ENCODE measurements at regions not wholly inside any gene's neighbourhood (a gene's known extent, or its start where the extent isn't known, plus 50 kb on each side); places are given as distances from the start of the nearest gene placed in this dataset.

DNA sequence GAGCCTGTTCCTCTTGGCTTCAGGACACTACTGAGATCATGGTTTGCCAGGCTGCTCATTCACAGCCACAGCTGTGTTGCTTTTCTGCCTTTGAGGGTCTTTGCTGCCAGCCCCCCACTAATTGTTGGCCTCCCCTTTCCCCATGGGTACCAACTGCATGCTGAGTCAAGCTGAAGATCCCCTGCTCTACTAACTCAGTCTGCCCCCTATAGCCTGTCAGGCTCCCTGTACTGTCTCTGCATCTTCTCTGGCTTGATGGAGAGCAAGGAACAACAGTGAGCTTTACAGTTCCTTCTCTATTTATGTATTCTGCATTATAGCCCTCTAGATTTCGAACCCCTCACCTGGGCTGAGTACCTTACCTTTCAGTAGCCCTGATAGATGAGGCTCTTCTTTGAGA lies 257.6 kb upstream of the CADM1 start:
- DNase-seq (ENCODE audit: low read depth in 1 of 2, low spot score in 1 of 2): no peak

GRCh38 chr11:115761348-115761747 lies 257.1 kb upstream of the CADM1 start:
- DNase-seq (ENCODE audit: low read depth in 1 of 2, low spot score in 1 of 2): no peak

- DNase-seq (ENCODE audit: low read depth in 1 of 2, low spot score in 1 of 2): no peak
Measured at GRCh38 chr11:115760461-115761320, 256.5 kb upstream of the CADM1 start.

GRCh38 chr11:115759622-115760460 lies 255.6 kb upstream of the CADM1 start:
- no peak for DNase-seq (ENCODE audit: low read depth in 1 of 2, low spot score in 1 of 2)

DNA sequence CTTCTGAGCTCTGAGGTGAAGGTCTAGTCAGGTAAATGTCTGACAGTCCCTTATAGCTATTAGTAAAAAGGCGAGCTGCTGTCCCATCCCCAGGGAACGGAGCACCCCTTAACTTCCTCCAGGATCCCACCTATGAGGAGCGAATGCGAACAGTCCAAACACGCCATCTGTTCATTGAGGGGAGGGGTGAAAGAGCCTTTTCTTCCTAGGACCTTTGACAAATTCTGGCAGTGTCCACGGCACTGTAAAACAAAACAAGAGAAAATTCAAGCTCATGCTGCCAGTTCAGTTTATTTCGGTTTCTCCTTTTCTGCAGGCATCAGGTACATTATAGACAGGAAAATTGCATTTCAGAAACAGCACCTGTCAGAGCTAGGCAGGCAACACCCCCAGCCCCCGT lies 253.8 kb upstream of the CADM1 start:
- DNase-seq (ENCODE audit: low read depth in 1 of 2, low spot score in 1 of 2): no peak

- no peak for DNase-seq (ENCODE audit: low read depth in 1 of 2, low spot score in 1 of 2)
Measured at GRCh38 chr11:115751243-115752015, 247.2 kb upstream of the CADM1 start.

DNA sequence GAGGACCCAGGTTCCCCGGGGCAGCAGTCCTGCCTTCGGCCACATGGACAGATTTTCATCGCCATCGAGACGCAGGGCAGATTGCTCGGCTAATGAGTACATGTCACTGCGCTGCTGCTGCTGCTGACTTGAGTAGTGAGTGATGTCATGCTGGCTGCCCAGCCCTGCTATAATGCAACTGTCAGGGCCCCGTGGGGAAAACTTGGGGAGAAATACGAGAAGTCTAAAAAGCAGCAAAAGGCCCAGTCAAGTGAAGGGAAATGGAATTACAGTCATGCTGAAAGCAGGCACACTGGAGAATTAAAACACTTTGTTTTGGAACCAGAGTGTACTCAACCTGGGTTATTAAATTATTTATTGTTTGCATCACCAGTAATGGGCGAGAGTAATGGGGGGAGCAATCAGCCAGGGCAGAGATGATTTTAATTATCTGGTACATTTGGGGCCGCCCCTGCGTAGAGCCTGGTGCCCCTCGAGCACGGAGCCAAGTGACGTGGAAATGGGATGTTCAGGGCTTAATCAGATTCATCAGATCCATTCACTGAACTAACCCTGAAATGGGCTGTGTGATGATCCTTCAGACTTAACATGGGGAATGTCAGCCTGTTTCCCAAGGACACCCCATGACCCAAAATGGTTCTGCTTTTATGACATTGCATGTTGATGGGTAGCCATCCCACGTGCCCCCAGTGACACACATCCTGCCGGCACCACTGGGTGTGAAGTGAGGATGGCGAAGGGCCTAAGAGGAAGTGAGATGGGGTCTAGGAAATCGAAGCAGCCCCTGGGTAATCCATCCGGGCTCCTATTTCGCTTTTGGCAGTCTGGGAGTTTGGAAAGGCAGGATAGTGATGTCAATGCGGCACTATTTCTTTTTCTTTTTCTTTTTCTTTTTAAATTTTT lies 241.6 kb upstream of the CADM1 start:
- no peak for DNase-seq (ENCODE audit: low read depth in 1 of 2, low spot score in 1 of 2)

- no peak for DNase-seq (ENCODE audit: low read depth in 1 of 2, low spot score in 1 of 2)
Measured at GRCh38 chr11:115745066-115745465, 240.9 kb upstream of the CADM1 start.

GRCh38 chr11:115743719-115744118 lies 239.5 kb upstream of the CADM1 start:
- DNase-seq (ENCODE audit: low read depth in 1 of 2, low spot score in 1 of 2): no peak

GRCh38 chr11:115741376-115742107 lies 237.3 kb upstream of the CADM1 start:
- DNase-seq (ENCODE audit: low read depth in 1 of 2, low spot score in 1 of 2): no peak

DNA sequence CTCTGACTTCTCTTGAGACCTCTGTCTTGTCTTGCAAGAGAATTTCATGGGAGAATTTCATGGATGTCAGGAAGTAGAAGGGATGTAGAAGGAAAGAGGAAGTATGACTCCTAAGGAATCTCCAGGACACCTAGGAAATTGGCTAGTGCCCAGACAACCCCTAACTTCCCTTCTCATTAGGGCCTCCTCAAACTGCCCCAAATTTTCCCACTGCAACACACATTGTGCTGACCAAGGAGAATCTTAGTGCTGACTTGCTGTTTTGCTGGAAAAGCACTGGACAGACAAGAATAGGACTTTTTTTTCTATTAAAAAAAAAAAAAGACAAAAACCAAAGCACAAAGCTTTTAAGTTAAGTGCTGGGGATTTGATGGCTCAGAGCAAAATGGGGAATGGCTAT lies 236.1 kb upstream of the CADM1 start:
- DNase-seq (ENCODE audit: low read depth in 1 of 2, low spot score in 1 of 2): no peak

- DNase-seq (ENCODE audit: low read depth in 1 of 2, low spot score in 1 of 2): no peak
Measured at GRCh38 chr11:115739878-115740277, 235.7 kb upstream of the CADM1 start.

DNA sequence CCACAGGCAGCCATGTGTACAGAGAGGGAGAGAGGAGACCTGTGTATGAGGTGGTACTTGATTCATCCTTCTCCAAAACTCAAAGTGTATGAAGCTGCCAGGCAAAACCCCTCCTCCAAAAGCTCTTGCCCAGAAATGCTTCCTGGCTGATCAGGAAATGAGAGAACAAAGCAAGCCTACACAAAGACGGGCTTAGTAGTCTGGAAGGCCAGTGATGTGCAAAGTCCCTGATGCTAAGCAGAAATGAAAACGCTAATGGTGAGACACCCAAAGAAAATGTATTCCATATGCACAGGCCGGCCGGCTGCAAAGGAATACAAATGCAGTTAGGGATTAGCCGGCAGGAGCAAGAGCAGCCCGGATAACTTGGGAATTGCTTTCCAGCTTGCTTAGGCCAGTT lies 234.9 kb upstream of the CADM1 start:
- DNase-seq (ENCODE audit: low read depth in 1 of 2, low spot score in 1 of 2): no peak

GRCh38 chr11:115737875-115738274 lies 233.7 kb upstream of the CADM1 start:
- DNase-seq (ENCODE audit: low read depth in 1 of 2, low spot score in 1 of 2): no peak

- no peak for DNase-seq (ENCODE audit: low read depth in 1 of 2, low spot score in 1 of 2)
Measured at GRCh38 chr11:115736146-115736545, 231.9 kb upstream of the CADM1 start.

DNA sequence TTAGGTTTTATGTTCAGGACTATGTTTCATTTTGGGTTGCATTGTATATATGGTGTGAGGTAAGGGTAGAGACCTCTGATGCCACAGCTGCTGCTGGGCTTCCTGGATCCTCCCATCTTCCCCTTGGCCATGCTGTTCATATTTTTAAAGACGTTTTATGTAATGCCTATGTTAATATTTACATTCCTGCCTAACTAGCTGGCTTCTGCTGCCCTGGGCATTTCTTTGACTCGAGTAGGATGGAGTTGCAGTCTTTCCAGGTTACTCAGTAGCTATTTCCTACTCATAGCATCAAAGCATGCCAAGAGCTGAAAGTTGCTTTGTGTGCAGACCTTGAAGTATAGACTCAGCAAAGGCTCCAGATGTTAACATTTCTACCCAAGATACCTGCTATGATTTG lies 220.5 kb upstream of the CADM1 start:
- DNase-seq (ENCODE audit: low read depth in 1 of 2, low spot score in 1 of 2): no peak

GRCh38 chr11:115722711-115723110 lies 218.5 kb upstream of the CADM1 start:
- DNase-seq (ENCODE audit: low read depth in 1 of 2, low spot score in 1 of 2): no peak

DNA sequence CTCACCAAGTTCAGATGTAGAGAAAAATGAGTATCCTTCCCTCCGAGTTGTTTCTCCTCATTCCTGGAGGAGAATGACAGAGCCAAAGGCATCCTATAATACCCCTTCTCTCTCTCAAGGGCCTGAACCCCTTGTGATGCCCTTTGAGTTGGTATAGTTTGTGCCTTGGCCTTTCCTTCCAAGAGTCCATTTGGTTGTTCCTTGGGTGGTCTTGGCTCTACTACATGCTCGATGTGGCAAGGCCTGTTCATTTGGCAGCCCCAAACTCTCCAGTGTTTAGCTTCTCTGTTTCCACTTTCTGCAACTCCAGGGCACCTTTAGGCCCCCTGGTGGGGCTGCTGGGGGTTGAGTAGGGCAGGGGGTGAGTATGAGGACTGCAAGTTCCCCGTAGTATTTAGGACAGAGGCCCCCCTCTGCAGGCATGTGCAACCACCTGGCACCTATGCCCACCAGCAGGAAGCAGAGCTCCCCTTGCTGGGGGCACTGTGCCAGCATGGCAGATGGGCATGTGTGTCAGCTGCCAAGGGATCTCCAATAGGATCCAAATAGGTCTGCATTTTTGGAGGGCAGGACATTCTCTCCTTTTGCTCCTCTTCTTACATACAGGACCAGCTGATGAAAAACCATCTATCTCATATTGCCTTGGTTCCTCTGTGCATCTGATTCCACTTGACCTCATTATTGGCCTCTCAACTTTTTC lies 217.2 kb upstream of the CADM1 start:
- no peak for DNase-seq (ENCODE audit: low read depth in 1 of 2, low spot score in 1 of 2)

GRCh38 chr11:115720602-115721245 lies 216.5 kb upstream of the CADM1 start:
- no peak for DNase-seq (ENCODE audit: low read depth in 1 of 2, low spot score in 1 of 2)

Measured in stimulated activated CD4-positive, alpha-beta T cell treated with anti-CD3 and anti-CD28 coated beads, Interleukin-15, amount 100 ng/mL, for 1 hour (primary cell).